ENCODE measurements at regions not wholly inside any gene's neighbourhood (a gene's known extent, or its start where the extent isn't known, plus 50 kb on each side); places are given as distances from the start of the nearest gene placed in this dataset.

GRCh38 chr2:129877795-129878775, 101.4 kb upstream of the RAB6C start:
- peak; percentile 57 for DNase-seq (ENCODE audit: low read depth)

GRCh38 chr2:129879614-129880180, 99.8 kb upstream of the RAB6C start:
- DNase-seq (ENCODE audit: low read depth) = no peak

GRCh38 chr2:129880309-129880708, 99.2 kb upstream of the RAB6C start:
- DNase-seq (ENCODE audit: low read depth) = no peak

- no peak for DNase-seq (ENCODE audit: low read depth)
Observed at GRCh38 chr2:129880971-129881370, 98.5 kb upstream of the RAB6C start.

- DNase-seq (ENCODE audit: low read depth) = no peak
Observed at GRCh38 chr2:129881786-129882396, 97.6 kb upstream of the RAB6C start.

- DNase-seq (ENCODE audit: low read depth) = no peak
Observed at GRCh38 chr2:129882476-129882875, 97.0 kb upstream of the RAB6C start.

GRCh38 chr2:129883121-129883520, 96.3 kb upstream of the RAB6C start:
- no peak for DNase-seq (ENCODE audit: low read depth)

- DNase-seq (ENCODE audit: low read depth) = no peak
Observed at GRCh38 chr2:129884221-129884786, 95.2 kb upstream of the RAB6C start.

- no peak for DNase-seq (ENCODE audit: low read depth)
Observed at GRCh38 chr2:129885735-129886134, 93.7 kb upstream of the RAB6C start.

GRCh38 chr2:129887688-129888266, 91.7 kb upstream of the RAB6C start:
- DNase-seq (ENCODE audit: low read depth) = no peak

GRCh38 chr2:129888461-129888860, 91.0 kb upstream of the RAB6C start:
- no peak for DNase-seq (ENCODE audit: low read depth)

GRCh38 chr2:129888896-129889295, 90.6 kb upstream of the RAB6C start:
- peak; percentile 67 for DNase-seq (ENCODE audit: low read depth)

GRCh38 chr2:129891341-129892320, 87.8 kb upstream of the RAB6C start:
- no peak for DNase-seq (ENCODE audit: low read depth)

- no peak for DNase-seq (ENCODE audit: low read depth)
Observed at GRCh38 chr2:129892360-129892759, 87.1 kb upstream of the RAB6C start.

- DNase-seq (ENCODE audit: low read depth) = no peak
Observed at GRCh38 chr2:129892773-129893172, 86.7 kb upstream of the RAB6C start.

GRCh38 chr2:129893244-129893643, 86.2 kb upstream of the RAB6C start:
- DNase-seq (ENCODE audit: low read depth) = no peak

- DNase-seq (ENCODE audit: low read depth) = no peak
Observed at GRCh38 chr2:129894616-129895015, 84.8 kb upstream of the RAB6C start.

- DNase-seq (ENCODE audit: low read depth) = no peak
Observed at GRCh38 chr2:129895061-129895460, 84.4 kb upstream of the RAB6C start.

- DNase-seq (ENCODE audit: low read depth) = no peak
Observed at GRCh38 chr2:129895526-129896082, 83.9 kb upstream of the RAB6C start.

GRCh38 chr2:129896226-129897100, 83.0 kb upstream of the RAB6C start:
- no peak for DNase-seq (ENCODE audit: low read depth)
